Activated naive CD8-positive, alpha-beta T cell treated with anti-CD3 and anti-CD28 coated beads for 36 hours (primary cell): ENCODE measurements at regions not wholly inside any gene's neighbourhood (a gene's known extent, or its start where the extent isn't known, plus 50 kb on each side); places are given as distances from the start of the nearest gene placed in this dataset.

Source experiments
- DNase-seq: peaks from one replicate; pipeline ENCODE4 v3.0.0; 2021
- H3K27ac Mint-ChIP-seq: one replicate; pipeline ENCODE4 v1.8.0; 2022; ENCODE audit warnings: mild to moderate bottlenecking, moderate library complexity, mixed read lengths
- H3K27me3 Mint-ChIP-seq: one replicate; pipeline ENCODE4 v1.8.0; 2022; ENCODE audit warnings: mild to moderate bottlenecking, mixed read lengths
- H3K36me3 Mint-ChIP-seq: one replicate; pipeline ENCODE4 v1.8.0; 2021; ENCODE audit warnings: mild to moderate bottlenecking, mixed read lengths
- H3K4me1 Mint-ChIP-seq: one replicate; pipeline ENCODE4 v1.8.0; 2021; ENCODE audit warnings: mixed read lengths
- H3K4me3 Mint-ChIP-seq: one replicate; pipeline ENCODE4 v1.8.0; 2022; ENCODE audit warnings: mild to moderate bottlenecking, moderate library complexity, mixed read lengths
- H3K9me3 Mint-ChIP-seq: one replicate; pipeline ENCODE4 v1.8.0; 2022; ENCODE audit warnings: mixed read lengths

GRCh38 chr2:126463892-126464674 lies 191.9 kb upstream of the GYPC start:
- no peaks in the 10 kb centered on the region for H3K9me3 Mint-ChIP-seq
- no peak for DNase-seq
- no peak overlapping the region for H3K4me3 Mint-ChIP-seq
- no peak overlapping the region for H3K27ac Mint-ChIP-seq
- H3K4me1 Mint-ChIP-seq: no peaks in the 10 kb centered on the region
- peaks cover 6% of the 10 kb centered on the region for H3K27me3 Mint-ChIP-seq
- no peaks in the 10 kb centered on the region for H3K36me3 Mint-ChIP-seq

- peaks cover 5% of the 10 kb centered on the region for H3K27me3 Mint-ChIP-seq
- H3K9me3 Mint-ChIP-seq: no peaks in the 10 kb centered on the region
- no peak overlapping the region for H3K27ac Mint-ChIP-seq
- no peaks in the 10 kb centered on the region for H3K36me3 Mint-ChIP-seq
- DNase-seq: no peak
- H3K4me3 Mint-ChIP-seq: no peak overlapping the region
- H3K4me1 Mint-ChIP-seq: no peaks in the 10 kb centered on the region
These were observed 188.4 kb upstream of the GYPC start for GRCh38 chr2:126467367-126468054.

- no peak for DNase-seq
- Mint-ChIP-seq H3K36me3 (no peaks in the 10 kb centered on the region), H3K4me3 (no peak overlapping the region), H3K4me1 (no peaks in the 10 kb centered on the region), H3K9me3 (no peaks in the 10 kb centered on the region), H3K27me3 (peaks cover 5% of the 10 kb centered on the region), H3K27ac (no peak overlapping the region)
These were observed 180.9 kb upstream of the GYPC start for GRCh38 chr2:126475031-126475430.

- H3K4me3 Mint-ChIP-seq: no peak overlapping the region
- H3K36me3 Mint-ChIP-seq: no peaks in the 10 kb centered on the region
- DNase-seq: no peak
- H3K9me3 Mint-ChIP-seq: no peaks in the 10 kb centered on the region
- no peaks in the 10 kb centered on the region for H3K4me1 Mint-ChIP-seq
- H3K27me3 Mint-ChIP-seq: no peaks in the 10 kb centered on the region
- H3K27ac Mint-ChIP-seq: no peak overlapping the region
These were observed 179.3 kb upstream of the GYPC start for GRCh38 chr2:126476691-126477090.

GRCh38 chr2:126480033-126480432 lies 175.9 kb upstream of the GYPC start:
- Mint-ChIP-seq H3K4me1 (no peaks in the 10 kb centered on the region), H3K4me3 (no peak overlapping the region), H3K36me3 (no peaks in the 10 kb centered on the region), H3K9me3 (no peaks in the 10 kb centered on the region), H3K27ac (no peak overlapping the region), H3K27me3 (no peaks in the 10 kb centered on the region)
- no peak for DNase-seq

GRCh38 chr2:126482582-126483464 lies 173.1 kb upstream of the GYPC start:
- H3K27me3 Mint-ChIP-seq: peaks cover 3% of the 10 kb centered on the region
- H3K4me3 Mint-ChIP-seq: no peak overlapping the region
- no peak for DNase-seq
- no peak overlapping the region for H3K27ac Mint-ChIP-seq
- no peaks in the 10 kb centered on the region for H3K9me3 Mint-ChIP-seq
- no peaks in the 10 kb centered on the region for H3K36me3 Mint-ChIP-seq
- H3K4me1 Mint-ChIP-seq: no peaks in the 10 kb centered on the region

GRCh38 chr2:126494593-126494992 lies 161.4 kb upstream of the GYPC start:
- no peaks in the 10 kb centered on the region for H3K4me1 Mint-ChIP-seq
- H3K27ac Mint-ChIP-seq: no peak overlapping the region
- DNase-seq: no peak
- H3K36me3 Mint-ChIP-seq: peaks cover 2% of the 10 kb centered on the region
- peaks cover 9% of the 10 kb centered on the region for H3K9me3 Mint-ChIP-seq
- peaks cover 19% of the 10 kb centered on the region for H3K27me3 Mint-ChIP-seq
- no peak overlapping the region for H3K4me3 Mint-ChIP-seq

GRCh38 chr2:126495189-126495588 lies 160.8 kb upstream of the GYPC start:
- H3K27ac Mint-ChIP-seq: no peak overlapping the region
- no peak for DNase-seq
- H3K9me3 Mint-ChIP-seq: peaks cover 9% of the 10 kb centered on the region
- peaks cover 19% of the 10 kb centered on the region for H3K27me3 Mint-ChIP-seq
- H3K4me1 Mint-ChIP-seq: no peaks in the 10 kb centered on the region
- H3K36me3 Mint-ChIP-seq: peaks cover 2% of the 10 kb centered on the region
- no peak overlapping the region for H3K4me3 Mint-ChIP-seq

- Mint-ChIP-seq H3K27ac (no peak overlapping the region), H3K4me1 (no peaks in the 10 kb centered on the region), H3K36me3 (peaks cover 2% of the 10 kb centered on the region), H3K4me3 (no peak overlapping the region), H3K9me3 (peaks cover 9% of the 10 kb centered on the region), H3K27me3 (peaks cover 19% of the 10 kb centered on the region)
- DNase-seq: no peak
These were observed 159.5 kb upstream of the GYPC start for GRCh38 chr2:126496493-126496892.

- no peaks in the 10 kb centered on the region for H3K36me3 Mint-ChIP-seq
These were observed 152.5 kb upstream of the GYPC start for GRCh38 chr2:126503476-126503875.

GRCh38 chr2:126504949-126505348 lies 151.0 kb upstream of the GYPC start:
- no peak overlapping the region for H3K4me3 Mint-ChIP-seq
- no peaks in the 10 kb centered on the region for H3K4me1 Mint-ChIP-seq
- no peaks in the 10 kb centered on the region for H3K9me3 Mint-ChIP-seq
- H3K36me3 Mint-ChIP-seq: no peaks in the 10 kb centered on the region
- no peak for DNase-seq
- no peak overlapping the region for H3K27ac Mint-ChIP-seq
- H3K27me3 Mint-ChIP-seq: no peaks in the 10 kb centered on the region

More at GRCh38 chr2:126503476-126503875, 152.5 kb upstream of the GYPC start:
- DNase-seq: no peak
- Mint-ChIP-seq H3K4me1 (no peaks in the 10 kb centered on the region), H3K27ac (no peak overlapping the region), H3K27me3 (peaks cover 8% of the 10 kb centered on the region), H3K4me3 (no peak overlapping the region), H3K9me3 (no peaks in the 10 kb centered on the region)

GRCh38 chr2:126506786-126507185 lies 149.2 kb upstream of the GYPC start:
- no peak overlapping the region for H3K27ac Mint-ChIP-seq
- no peaks in the 10 kb centered on the region for H3K9me3 Mint-ChIP-seq
- no peak for DNase-seq
- H3K27me3 Mint-ChIP-seq: no peaks in the 10 kb centered on the region
- no peaks in the 10 kb centered on the region for H3K36me3 Mint-ChIP-seq
- H3K4me3 Mint-ChIP-seq: no peak overlapping the region
- no peaks in the 10 kb centered on the region for H3K4me1 Mint-ChIP-seq

- Mint-ChIP-seq H3K4me1 (no peaks in the 10 kb centered on the region), H3K4me3 (no peak overlapping the region), H3K36me3 (no peaks in the 10 kb centered on the region), H3K27ac (no peak overlapping the region), H3K9me3 (no peaks in the 10 kb centered on the region), H3K27me3 (no peaks in the 10 kb centered on the region)
- no peak for DNase-seq
These were observed 148.5 kb upstream of the GYPC start for GRCh38 chr2:126507425-126507911.

- H3K9me3 Mint-ChIP-seq: no peaks in the 10 kb centered on the region
- H3K27ac Mint-ChIP-seq: no peak overlapping the region
- no peaks in the 10 kb centered on the region for H3K4me1 Mint-ChIP-seq
- H3K4me3 Mint-ChIP-seq: no peak overlapping the region
- no peak for DNase-seq
- peaks cover 5% of the 10 kb centered on the region for H3K27me3 Mint-ChIP-seq
- H3K36me3 Mint-ChIP-seq: no peaks in the 10 kb centered on the region
These were observed 145.6 kb upstream of the GYPC start for GRCh38 chr2:126510356-126510755.

GRCh38 chr2:126510960-126511359 lies 145.0 kb upstream of the GYPC start:
- DNase-seq: no peak
- Mint-ChIP-seq H3K4me3 (no peak overlapping the region), H3K9me3 (no peaks in the 10 kb centered on the region), H3K27ac (no peak overlapping the region), H3K4me1 (no peaks in the 10 kb centered on the region), H3K27me3 (peaks cover 5% of the 10 kb centered on the region), H3K36me3 (no peaks in the 10 kb centered on the region)
